HG03558 (cell line): ENCODE measurements at regions not wholly inside any gene's neighbourhood (a gene's known extent, or its start where the extent isn't known, plus 50 kb on each side); places are given as distances from the start of the nearest gene placed in this dataset.

Source experiments
- ATAC-seq: cut with Tn5 transposase; IDR thresholded peaks from one replicate; pipeline ENCODE4 v1.9.1; 2021; ENCODE audit warnings: moderate number of reproducible peaks; ENCODE audit not compliant: unreplicated experiment; ENCODE audit errors: extremely low read depth

DNA sequence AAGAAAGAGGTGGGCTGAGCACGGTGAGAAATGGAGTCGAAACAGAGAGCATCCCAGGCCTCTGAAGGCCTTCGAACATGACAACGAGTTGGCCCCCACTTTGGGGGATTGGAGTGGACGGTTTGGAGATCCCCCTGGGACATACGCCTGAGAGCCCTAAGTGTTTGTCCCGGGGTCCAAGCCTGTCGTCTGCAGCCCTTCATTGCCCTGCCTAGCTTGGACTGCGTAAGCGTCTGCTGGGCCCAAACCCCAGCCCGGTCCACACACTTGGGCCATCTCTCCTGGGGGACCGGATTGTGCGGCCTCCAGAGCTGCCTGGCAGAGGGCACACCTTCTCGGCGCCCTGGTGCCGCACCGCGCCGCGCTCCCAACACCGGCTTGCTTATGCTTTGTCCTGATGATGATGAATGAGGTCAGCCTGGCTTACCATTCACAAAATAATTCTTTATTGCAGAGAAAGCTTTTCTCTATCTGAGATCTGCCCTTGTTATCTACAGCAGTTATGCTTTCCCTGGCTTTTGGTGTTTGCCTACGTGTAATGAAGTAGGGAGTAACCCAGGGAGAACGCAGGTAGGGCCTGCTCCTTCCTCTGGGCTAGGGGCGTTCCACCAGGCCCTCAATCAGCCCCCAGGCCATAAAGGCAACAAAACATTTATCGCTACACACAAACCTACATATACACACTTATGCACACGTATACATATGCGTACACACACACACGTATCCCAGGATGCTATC is 85.9 kb upstream of the PPARA start:
- ATAC-seq = no peak

GRCh38 chr22:46064966-46065666 is 85.2 kb upstream of the PPARA start:
- ATAC-seq = no peak

GRCh38 chr22:46065691-46066454 is 84.5 kb upstream of the PPARA start:
- ATAC-seq = no peak

DNA sequence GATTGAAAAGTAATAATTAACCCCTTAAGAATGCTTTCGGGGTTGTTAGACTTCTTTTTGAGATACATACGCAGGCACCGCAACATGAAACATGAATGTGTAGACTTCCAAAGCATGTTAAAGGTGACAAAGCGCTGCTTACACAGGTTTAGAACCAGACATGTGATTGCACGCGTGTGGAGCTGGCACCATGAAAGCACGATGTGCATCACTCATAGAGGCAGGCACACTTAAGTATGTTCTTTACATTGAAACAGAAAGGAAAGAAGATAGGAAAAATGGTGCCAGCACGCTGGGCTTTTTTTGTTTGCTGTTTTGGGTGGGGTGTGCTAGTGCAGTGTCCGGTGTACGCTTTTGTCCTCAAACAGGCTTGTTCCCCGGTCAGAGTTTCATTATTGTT is 83.6 kb upstream of the PPARA start:
- ATAC-seq = no peak

DNA sequence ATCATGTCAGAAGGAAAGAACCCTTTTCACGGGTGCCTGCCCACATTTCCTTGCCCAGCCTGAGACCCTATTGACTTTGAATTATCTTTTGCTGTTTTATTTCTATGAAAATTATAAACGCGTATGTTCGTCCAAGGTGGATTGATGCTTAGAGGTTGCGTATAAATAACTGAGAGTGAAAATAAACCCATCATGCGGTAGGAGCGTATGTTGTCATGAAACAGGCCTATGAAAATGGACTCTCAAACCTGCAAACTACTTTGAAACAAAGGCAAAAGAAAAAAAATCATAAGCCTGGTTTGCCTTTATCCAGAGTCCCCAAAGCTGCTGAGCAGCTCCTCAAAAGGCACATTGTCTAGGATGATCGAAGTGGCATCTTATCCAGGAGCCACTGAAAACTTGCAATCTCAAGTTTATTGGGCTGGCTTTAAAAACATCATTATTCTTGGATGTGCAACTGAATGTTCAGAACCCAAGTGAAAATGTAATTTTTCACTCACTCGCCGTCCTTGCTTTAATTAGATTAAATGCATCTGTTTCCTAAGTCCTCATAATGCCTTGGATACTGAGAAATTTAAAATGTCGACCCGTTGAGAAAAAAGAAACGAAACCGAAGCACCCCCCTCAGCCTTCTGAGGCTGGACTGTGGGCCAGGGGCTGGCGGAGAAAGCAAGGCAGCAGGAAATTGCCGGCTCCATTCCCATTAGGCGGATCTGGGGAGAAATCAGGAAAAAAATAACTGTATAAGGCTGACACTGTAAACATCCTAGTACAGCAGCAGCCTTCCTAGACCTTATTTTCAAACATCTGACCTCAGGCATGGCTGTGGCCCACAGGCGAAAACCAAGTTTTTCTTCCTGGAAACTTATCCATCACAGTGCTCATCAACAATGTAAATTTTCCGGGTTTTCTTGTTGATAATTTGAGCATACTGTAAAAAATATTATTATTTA is 82.9 kb upstream of the PPARA start:
- ATAC-seq = no peak

GRCh38 chr22:46068181-46068592 is 82.1 kb upstream of the PPARA start:
- ATAC-seq = no peak

- no peak for ATAC-seq
Observed at GRCh38 chr22:46068593-46069491, 81.5 kb upstream of the PPARA start.

- no peak for ATAC-seq
Observed at GRCh38 chr22:46069521-46070214, 80.7 kb upstream of the PPARA start.

DNA sequence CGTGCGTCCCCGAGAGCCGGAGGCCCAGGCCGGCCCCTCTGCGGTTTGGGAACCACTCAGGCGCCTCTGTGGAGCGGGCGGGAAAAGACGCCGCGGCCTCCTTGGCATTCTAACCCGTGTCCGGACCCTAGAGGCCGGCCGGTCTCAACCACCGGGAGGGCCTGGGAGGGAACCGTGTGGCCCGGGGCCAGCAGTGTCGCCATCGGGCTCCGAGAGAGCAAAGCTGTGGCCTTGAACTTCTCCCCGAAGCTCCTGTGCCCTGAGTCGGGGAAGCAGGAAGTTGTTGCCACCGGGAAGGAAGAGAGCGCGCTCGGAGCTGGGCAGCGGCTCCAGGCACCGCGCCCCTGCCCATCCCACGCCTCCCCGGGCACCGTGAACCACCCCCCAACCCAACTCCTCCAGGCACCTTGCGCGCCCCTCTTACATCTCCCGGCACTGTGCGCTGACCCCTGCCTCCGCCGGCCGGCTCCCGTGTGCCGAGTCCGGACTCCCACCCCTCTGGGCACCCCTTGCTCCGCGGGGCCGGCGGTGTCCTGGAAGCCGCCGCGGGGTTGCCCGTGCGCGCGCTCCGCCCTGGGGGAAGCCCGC is 80.0 kb upstream of the PPARA start:
- ATAC-seq = no peak

GRCh38 chr22:46070803-46071450 is 79.4 kb upstream of the PPARA start:
- ATAC-seq = no peak

DNA sequence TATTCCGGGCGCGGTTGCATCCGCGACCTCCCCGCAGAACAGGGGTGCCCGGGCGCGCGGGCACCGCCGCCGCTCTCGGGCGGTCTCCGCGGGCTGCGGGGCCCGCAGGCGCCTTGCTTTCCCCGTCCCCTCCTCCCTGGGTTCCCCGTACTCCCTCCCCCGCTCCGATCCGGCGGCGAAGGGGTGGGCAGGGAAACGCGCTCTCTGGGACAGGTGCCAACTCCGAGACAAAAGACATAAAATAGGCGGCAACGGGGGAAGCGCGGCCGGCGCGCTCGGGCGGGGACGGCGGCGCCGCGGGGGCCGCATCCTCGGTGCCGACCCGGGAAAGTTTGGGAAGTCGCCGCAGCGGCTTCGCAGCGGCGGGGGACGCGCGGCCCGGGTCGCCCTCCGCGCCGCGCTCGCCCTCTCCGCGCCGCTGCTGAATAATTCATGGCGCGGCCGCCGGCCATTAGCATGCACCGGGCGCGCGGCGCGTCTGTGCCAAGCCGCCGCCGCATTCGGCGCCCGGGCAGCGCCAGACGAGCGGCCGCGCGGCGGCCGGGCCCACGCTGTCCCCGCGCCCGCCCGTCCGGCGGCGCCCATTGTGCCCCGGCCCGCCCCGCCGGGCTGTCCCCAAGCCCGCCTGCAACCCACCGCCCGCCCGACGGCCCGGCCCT is 78.7 kb upstream of the PPARA start:
- ATAC-seq = no peak

GRCh38 chr22:46072110-46072881 is 78.0 kb upstream of the PPARA start:
- no peak for ATAC-seq

- no peak for ATAC-seq
Observed at GRCh38 chr22:46072981-46073682, 77.2 kb upstream of the PPARA start.

- no peak for ATAC-seq
Observed at GRCh38 chr22:46073683-46074504, 76.4 kb upstream of the PPARA start.
